GM12878 (cell line): ENCODE measurements at regions not wholly inside any gene's neighbourhood (a gene's known extent, or its start where the extent isn't known, plus 50 kb on each side); places are given as distances from the start of the nearest gene placed in this dataset.

Experiments
- ATAC-seq: fragments of 200-7000 bp; cut with Tn5 transposase; 3 replicates; pipeline ENCODE4 v1.9.1; 2020; ENCODE audit warnings: mild to moderate bottlenecking, moderate library complexity
- BruUV-seq: library from RNA; stranded (reverse); fragments of 400-500 nt; replicated peaks from 2 replicates; lab custom pipeline; 2021; lab: Mats Ljungman, UMichigan
- CTCF ChIA-PET: fragments of 300-600 bp; sonication (Branson Sonifier 250); formaldehyde crosslinking; extraction: SDS; loops from one replicate; lab custom pipeline; 2021; ENCODE audit warnings: inconsistent platforms; lab: Yijun Ruan, JAX
- POLR2A ChIA-PET: fragments of 350-600 bp; formaldehyde crosslinking; extraction: SDS; loops from one replicate; lab custom pipeline; 2021; ENCODE audit warnings: inconsistent platforms; lab: Charles Lee
- RAD21 ChIA-PET: fragments of 300-600 bp; sonication (Branson Sonifier 250); formaldehyde crosslinking; loops from one replicate; lab custom pipeline; 2023; ENCODE audit warnings: antibody characterized with exemption; ENCODE audit not compliant: unreplicated experiment; lab: Charles Lee
- SMC1A ChIA-PET: fragments of 300-600 bp; sonication (Branson Sonifier 250); formaldehyde crosslinking; loops from one replicate; lab custom pipeline; 2023; ENCODE audit not compliant: unreplicated experiment, uncharacterized antibody; lab: Charles Lee
- DNase-seq: peaks from one replicate; pipeline ENCODE4 v3.0.0-alpha.2; 2011; ENCODE audit warnings: low read depth, low spot score
- FAIRE-seq: peaks from 3 replicates; lab custom pipeline; 2011; peaks lifted over from hg19 to GRCh38; lab: Jason Lieb, UNC
- H2AFZ ChIP-seq: 2 replicates; pipeline ENCODE4 v1.6.0; 2011; ENCODE audit warnings: low read depth, low read length, control low read depth; ENCODE audit not compliant: control insufficient read depth
- H3K27ac ChIP-seq: 2 replicates; pipeline ENCODE4 v1.5.1; 2011; ENCODE audit warnings: control low read depth; ENCODE audit not compliant: control insufficient read depth, insufficient read depth
- H3K27me3 ChIP-seq, 2 experiments: replicated peaks in 1 of 2; 2 replicates each; pipeline versions ENCODE4 v1.6.0 to v1.6.1; 2011; ENCODE audit warnings: low read length in 1 of 2; ENCODE audit not compliant: control insufficient read depth in 2 of 2, insufficient read depth in 2 of 2
- H3K36me3 ChIP-seq, 2 experiments: 2 replicates each; pipeline ENCODE4 v1.5.1; 2011; ENCODE audit warnings: low read length in 1 of 2; ENCODE audit not compliant: control insufficient read depth in 2 of 2, insufficient read depth in 2 of 2
- H3K4me1 ChIP-seq: 2 replicates; pipeline ENCODE4 v1.6.1; 2011; ENCODE audit warnings: mild to moderate bottlenecking, low read length, moderate library complexity, mixed read lengths; ENCODE audit not compliant: control insufficient read depth, insufficient read depth
- H3K4me2 ChIP-seq: 2 replicates; pipeline ENCODE4 v1.6.0; 2011; ENCODE audit warnings: control low read depth; ENCODE audit not compliant: control insufficient read depth, insufficient read depth
- H3K4me3 ChIP-seq: fragments of 200-600 bp; sonication (generic); 2 replicates; pipeline ENCODE4 v1.5.1; 2016
- H3K79me2 ChIP-seq: 2 replicates; pipeline ENCODE4 v1.6.0; 2011; ENCODE audit warnings: low read length; ENCODE audit not compliant: control insufficient read depth, insufficient read depth
- H3K9ac ChIP-seq: 2 replicates; pipeline ENCODE4 v1.8.0; 2011; ENCODE audit warnings: low read length, control low read depth, mixed read lengths; ENCODE audit not compliant: control insufficient read depth, insufficient read depth
- H3K9me3 ChIP-seq: replicated peaks from 3 replicates; pipeline ENCODE4 v1.5.1; 2011; ENCODE audit warnings: mild to moderate bottlenecking, low read length; ENCODE audit not compliant: control insufficient read depth, insufficient read depth
- H4K20me1 ChIP-seq: 2 replicates; pipeline ENCODE4 v1.6.0; 2011; ENCODE audit not compliant: control insufficient read depth, insufficient read depth
- FOXM1 ChIP-seq: IDR thresholded peaks from 2 replicates; pipeline ENCODE4 v1.6.1; 2012; ENCODE audit warnings: low read depth, mild to moderate bottlenecking, inconsistent platforms, low read length, moderate library complexity
- IKZF2 ChIP-seq, 2 experiments: fragments of 450-650 bp; IDR thresholded peaks; 2 replicates each; pipeline ENCODE4 v1.6.1; 2017; ENCODE audit warnings: mild to moderate bottlenecking in 2 of 2, moderate library complexity in 2 of 2
- LARP7 ChIP-seq: fragments of 450-650 bp; IDR thresholded peaks from 2 replicates; pipeline ENCODE4 v1.6.1; 2017; ENCODE audit warnings: mild to moderate bottlenecking
- RUNX3 ChIP-seq: IDR thresholded peaks from 2 replicates; pipeline ENCODE4 v1.6.1; 2012; ENCODE audit warnings: low read length, inconsistent platforms
- SMAD5 ChIP-seq: IDR thresholded peaks from 2 replicates; pipeline ENCODE4 v1.6.1; 2016; ENCODE audit warnings: antibody characterized with exemption, low read depth
- TCF12 ChIP-seq: IDR thresholded peaks from 2 replicates; pipeline ENCODE4 v1.6.1; 2011; ENCODE audit warnings: low read depth, mild to moderate bottlenecking, low read length
- WGBS: methylation state at CpG from one replicate; pipeline ENCODE4 v1.1.6; 2016; ENCODE audit warnings: low lambda C conversion rate; ENCODE audit not compliant: insufficient replicate concordance, insufficient coverage; ENCODE audit errors: missing lambda C conversion rate; 5-methylcytosine and 5-hydroxymethylcytosine counted together
- in situ Hi-C: fragments of 300-500 bp; cut with MboI; formaldehyde crosslinking; loops from 9 replicates; pipeline ENCODE4 v1.14.3; 2018; ENCODE audit warnings: mixed read lengths
- intact Hi-C: fragments of 100-400 bp; cut with micrococcal nuclease; formaldehyde crosslinking; loops from one replicate; pipeline ENCODE4 v1.14.2; 2022; ENCODE audit not compliant: unreplicated experiment
- TF ChIP-seq, protein P1 (sequence below): fragments of 450-650 bp; formaldehyde crosslinking; IDR thresholded peaks from 2 replicates; pipeline ENCODE4 v1.5.0; 2022; ENCODE audit warnings: mild to moderate bottlenecking, missing genetic modification characterization
- TF ChIP-seq, protein P2 (sequence below), 3 experiments: IDR thresholded peaks in 2 of 3; conservative IDR thresholded peaks in 1 of 3; 2 replicates each; pipeline ENCODE4 v1.5.1; 2011; ENCODE audit warnings: low read depth in 3 of 3, low read length in 3 of 3, mild to moderate bottlenecking in 3 of 3, control low read depth in 2 of 3, moderate library complexity in 2 of 3, inconsistent platforms in 1 of 3, mixed read lengths in 1 of 3; ENCODE audit not compliant: control insufficient read depth in 2 of 3, insufficient read depth in 1 of 3; ENCODE audit errors: extremely low read depth in 1 of 3

DNA sequence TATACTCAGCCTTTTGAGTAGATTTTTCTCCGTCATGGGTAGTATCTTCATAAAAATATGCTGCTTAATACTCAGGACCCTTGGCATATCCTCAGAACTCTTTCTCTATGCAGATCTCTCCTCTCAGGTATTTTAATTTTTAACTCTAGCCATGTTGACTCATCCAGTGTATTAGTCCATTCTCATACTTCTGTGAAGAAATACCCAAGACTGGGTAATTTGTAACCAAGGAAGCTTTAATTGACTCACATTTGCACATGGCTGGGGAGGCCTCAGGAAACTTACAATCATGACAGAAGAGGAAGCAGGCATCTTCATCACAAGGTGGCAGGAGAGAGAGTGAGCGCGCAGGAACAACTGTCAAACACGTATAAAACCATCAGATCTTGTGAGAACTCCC, 129.3 kb upstream of the CD96 start:
- no peak overlapping the region for H3K9ac ChIP-seq
- ATAC-seq (no peak), DNase-seq (no peak), FAIRE-seq (no peak)
- H3K27me3 ChIP-seq: no peaks in the 10 kb centered on the region
- H4K20me1 ChIP-seq: no peaks in the 10 kb centered on the region
- no peaks in the 10 kb centered on the region for H3K36me3 ChIP-seq
- 14% methylated on average over 4 of the region's 4 CpGs for WGBS
- ChIA-PET CTCF (no interaction called here), RAD21 (no interaction called here), POLR2A (no interaction called here), SMC1A (interaction anchor here (0.6 kb wide), 1 partner anchor 63 kb away, joined by 5 read pairs; no protein-coding TSS in a partner anchor)
- TF ChIP-seq SMAD5 (no peak), TCF12 (no peak), FOXM1 (no peak), LARP7 (no peak), RUNX3 (no peak), IKZF2 (IDR thresholded peaks at IDR 0.05) (no peak)
- TF ChIP-seq, protein P1, sequence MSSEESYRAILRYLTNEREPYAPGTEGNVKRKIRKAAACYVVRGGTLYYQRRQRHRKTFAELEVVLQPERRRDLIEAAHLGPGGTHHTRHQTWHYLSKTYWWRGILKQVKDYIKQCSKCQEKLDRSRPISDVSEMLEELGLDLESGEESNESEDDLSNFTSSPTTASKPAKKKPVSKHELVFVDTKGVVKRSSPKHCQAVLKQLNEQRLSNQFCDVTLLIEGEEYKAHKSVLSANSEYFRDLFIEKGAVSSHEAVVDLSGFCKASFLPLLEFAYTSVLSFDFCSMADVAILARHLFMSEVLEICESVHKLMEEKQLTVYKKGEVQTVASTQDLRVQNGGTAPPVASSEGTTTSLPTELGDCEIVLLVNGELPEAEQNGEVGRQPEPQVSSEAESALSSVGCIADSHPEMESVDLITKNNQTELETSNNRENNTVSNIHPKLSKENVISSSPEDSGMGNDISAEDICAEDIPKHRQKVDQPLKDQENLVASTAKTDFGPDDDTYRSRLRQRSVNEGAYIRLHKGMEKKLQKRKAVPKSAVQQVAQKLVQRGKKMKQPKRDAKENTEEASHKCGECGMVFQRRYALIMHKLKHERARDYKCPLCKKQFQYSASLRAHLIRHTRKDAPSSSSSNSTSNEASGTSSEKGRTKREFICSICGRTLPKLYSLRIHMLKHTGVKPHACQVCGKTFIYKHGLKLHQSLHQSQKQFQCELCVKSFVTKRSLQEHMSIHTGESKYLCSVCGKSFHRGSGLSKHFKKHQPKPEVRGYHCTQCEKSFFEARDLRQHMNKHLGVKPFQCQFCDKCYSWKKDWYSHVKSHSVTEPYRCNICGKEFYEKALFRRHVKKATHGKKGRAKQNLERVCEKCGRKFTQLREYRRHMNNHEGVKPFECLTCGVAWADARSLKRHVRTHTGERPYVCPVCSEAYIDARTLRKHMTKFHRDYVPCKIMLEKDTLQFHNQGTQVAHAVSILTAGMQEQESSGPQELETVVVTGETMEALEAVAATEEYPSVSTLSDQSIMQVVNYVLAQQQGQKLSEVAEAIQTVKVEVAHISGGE (CRISPR knock-in tag): no peak
- TF ChIP-seq, protein P2, sequence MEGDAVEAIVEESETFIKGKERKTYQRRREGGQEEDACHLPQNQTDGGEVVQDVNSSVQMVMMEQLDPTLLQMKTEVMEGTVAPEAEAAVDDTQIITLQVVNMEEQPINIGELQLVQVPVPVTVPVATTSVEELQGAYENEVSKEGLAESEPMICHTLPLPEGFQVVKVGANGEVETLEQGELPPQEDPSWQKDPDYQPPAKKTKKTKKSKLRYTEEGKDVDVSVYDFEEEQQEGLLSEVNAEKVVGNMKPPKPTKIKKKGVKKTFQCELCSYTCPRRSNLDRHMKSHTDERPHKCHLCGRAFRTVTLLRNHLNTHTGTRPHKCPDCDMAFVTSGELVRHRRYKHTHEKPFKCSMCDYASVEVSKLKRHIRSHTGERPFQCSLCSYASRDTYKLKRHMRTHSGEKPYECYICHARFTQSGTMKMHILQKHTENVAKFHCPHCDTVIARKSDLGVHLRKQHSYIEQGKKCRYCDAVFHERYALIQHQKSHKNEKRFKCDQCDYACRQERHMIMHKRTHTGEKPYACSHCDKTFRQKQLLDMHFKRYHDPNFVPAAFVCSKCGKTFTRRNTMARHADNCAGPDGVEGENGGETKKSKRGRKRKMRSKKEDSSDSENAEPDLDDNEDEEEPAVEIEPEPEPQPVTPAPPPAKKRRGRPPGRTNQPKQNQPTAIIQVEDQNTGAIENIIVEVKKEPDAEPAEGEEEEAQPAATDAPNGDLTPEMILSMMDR (IDR thresholded peaks at IDR 0.05 in 2 of 3, conservative IDR thresholded peaks at IDR 0.05 in 1 of 3; ENCODE audit: control insufficient read depth in 2 of 3, extremely low read depth in 1 of 3, insufficient read depth in 1 of 3, low read depth in 3 of 3, low read length in 3 of 3): no peak
- no peak overlapping the region for H3K4me2 ChIP-seq
- in situ Hi-C loops (no loop called here), intact Hi-C loops (no loop called here)
- no peak overlapping the region for H2AFZ ChIP-seq
- no peaks in the 10 kb centered on the region for H3K4me1 ChIP-seq
- no peaks in the 10 kb centered on the region for H3K9me3 ChIP-seq
- no peak overlapping the region for H3K4me3 ChIP-seq
- BruUV-seq: no TSS peak
- H3K27ac ChIP-seq: no peak overlapping the region
- no peaks in the 10 kb centered on the region for H3K79me2 ChIP-seq
